Keratinocyte (primary cell): ENCODE measurements at regions not wholly inside any gene's neighbourhood (a gene's known extent, or its start where the extent isn't known, plus 50 kb on each side); places are given as distances from the start of the nearest gene placed in this dataset.

Experiments
- DNase-seq: peaks from one replicate; pipeline ENCODE4 v3.0.0-alpha.2; 2011; ENCODE audit warnings: low read depth, missing footprints, low spot score
- FAIRE-seq: peaks from 2 replicates; lab custom pipeline; 2011; peaks lifted over from hg19 to GRCh38; lab: Jason Lieb, UNC
- H2AFZ ChIP-seq: 2 replicates; pipeline ENCODE4 v1.6.0; 2012; ENCODE audit warnings: low read length, control low read depth, inconsistent platforms; ENCODE audit not compliant: control insufficient read depth
- H3K27ac ChIP-seq: 2 replicates; pipeline ENCODE4 v1.5.1; 2011; ENCODE audit warnings: low read length; ENCODE audit not compliant: control insufficient read depth, insufficient read depth
- H3K27me3 ChIP-seq: 3 replicates; pipeline ENCODE4 v1.6.0; 2011; ENCODE audit warnings: low read length; ENCODE audit not compliant: control insufficient read depth, insufficient read depth; ENCODE audit errors: extremely low read depth
- H3K36me3 ChIP-seq, 2 experiments: 2 replicates in 1 of 2; 3 replicates in 1 of 2; pipeline ENCODE4 v1.5.1; 2011; ENCODE audit warnings: low read length in 2 of 2, mild to moderate bottlenecking in 1 of 2; ENCODE audit not compliant: control insufficient read depth in 2 of 2, insufficient read depth in 2 of 2; ENCODE audit errors: extremely low read depth in 1 of 2
- H3K4me1 ChIP-seq: 3 replicates; pipeline ENCODE4 v1.5.1; 2011; ENCODE audit warnings: low read length; ENCODE audit not compliant: control insufficient read depth, insufficient read depth; ENCODE audit errors: extremely low read depth
- H3K4me2 ChIP-seq: 3 replicates; pipeline ENCODE4 v1.6.0; 2011; ENCODE audit warnings: low read depth, low read length; ENCODE audit not compliant: control insufficient read depth, insufficient read depth; ENCODE audit errors: extremely low read depth
- H3K4me3 ChIP-seq, 3 experiments: fragments of 200-600 bp in 1 of 3; sonication (generic) in 1 of 3; 2 replicates in 2 of 3; 3 replicates in 1 of 3; pipeline ENCODE4 v1.5.1; 2011 to 2016; ENCODE audit warnings: low read length in 3 of 3, mild to moderate bottlenecking in 3 of 3, control low read depth in 2 of 3, inconsistent platforms in 1 of 3, low read depth in 1 of 3, mixed read lengths in 1 of 3, mixed run types in 1 of 3, moderate library complexity in 1 of 3; ENCODE audit not compliant: control insufficient read depth in 2 of 3, insufficient read depth in 2 of 3; ENCODE audit errors: extremely low read depth in 1 of 3
- H3K79me2 ChIP-seq: 2 replicates; pipeline ENCODE4 v1.6.0; 2012; ENCODE audit warnings: low read length; ENCODE audit not compliant: control insufficient read depth, insufficient read depth
- H3K9ac ChIP-seq: 3 replicates; pipeline ENCODE4 v1.6.0; 2011; ENCODE audit warnings: low read length; ENCODE audit not compliant: control insufficient read depth, insufficient read depth; ENCODE audit errors: extremely low read depth
- H3K9me1 ChIP-seq: 3 replicates; pipeline ENCODE4 v1.6.0; 2011; ENCODE audit warnings: low read length; ENCODE audit not compliant: control insufficient read depth, insufficient read depth; ENCODE audit errors: extremely low read depth
- H3K9me3 ChIP-seq: 2 replicates; pipeline ENCODE4 v1.5.1; 2012; ENCODE audit warnings: low read depth, low read length; ENCODE audit not compliant: control insufficient read depth
- H4K20me1 ChIP-seq: 3 replicates; pipeline ENCODE4 v1.6.0; 2011; ENCODE audit warnings: low read length; ENCODE audit not compliant: control insufficient read depth, insufficient read depth; ENCODE audit errors: extremely low read depth
- CTCF ChIP-seq, 3 experiments: IDR thresholded peaks in 1 of 3; conservative IDR thresholded peaks in 1 of 3; optimal IDR thresholded peaks in 1 of 3; 2 replicates in 2 of 3; 3 replicates in 1 of 3; pipeline versions ENCODE3 to v1.5.1; 2011; ENCODE audit warnings: low read length in 3 of 3, mild to moderate bottlenecking in 3 of 3, moderate library complexity in 2 of 3, control low read depth in 1 of 3, inconsistent platforms in 1 of 3; ENCODE audit not compliant: insufficient read depth in 2 of 3; ENCODE audit errors: extremely low read depth in 1 of 3
- EZH2 ChIP-seq: IDR thresholded peaks from one replicate; pipeline ENCODE4 v1.6.1; 2012; ENCODE audit warnings: inconsistent platforms, mild to moderate bottlenecking, low read length, moderate library complexity
- dilution Hi-C: fragments of 300-500 bp; cut with MboI; formaldehyde crosslinking; loops from one replicate; pipeline ENCODE4 v1.7.0; 2020; ENCODE audit warnings: low sequenced_read_pairs; ENCODE audit not compliant: extremely low pct_ligation_motif_present

GRCh38 chr2:144170179-144170578, 349.7 kb downstream of the ZEB2 start:
- H3K27me3 ChIP-seq: no peaks in the 10 kb centered on the region
- H2AFZ ChIP-seq: no peak overlapping the region
- H3K4me1 ChIP-seq: no peaks in the 10 kb centered on the region
- no peak for DNase-seq
- no peak overlapping the region for H3K4me2 ChIP-seq
- no peaks in the 10 kb centered on the region for H3K9me3 ChIP-seq
- no peak overlapping the region for H3K27ac ChIP-seq
- no peaks in the 10 kb centered on the region for H4K20me1 ChIP-seq
- dilution Hi-C loops: no loop called here
- no peaks in the 10 kb centered on the region for H3K79me2 ChIP-seq
- H3K9me1 ChIP-seq: no peaks in the 10 kb centered on the region
- FAIRE-seq: no peak
- no peaks in the 10 kb centered on the region for H3K36me3 ChIP-seq
- H3K4me3 ChIP-seq: no peak overlapping the region
- H3K9ac ChIP-seq: no peak overlapping the region
- no peak for TF ChIP-seq CTCF (optimal IDR thresholded peaks at IDR 0.05 in 1 of 3, IDR thresholded peaks at IDR 0.05 in 1 of 3, conservative IDR thresholded peaks at IDR 0.05 in 1 of 3; ENCODE audit: extremely low read depth in 1 of 3, insufficient read depth in 2 of 3, low read length in 3 of 3)
- TF ChIP-seq EZH2: no peak

- Histone ChIP-seq H3K36me3 (no peaks in the 10 kb centered on the region), H3K9ac (no peak overlapping the region), H2AFZ (no peak overlapping the region), H3K9me3 (no peaks in the 10 kb centered on the region), H3K79me2 (no peaks in the 10 kb centered on the region), H3K4me3 (no peak overlapping the region), H3K27ac (no peak overlapping the region), H3K9me1 (no peaks in the 10 kb centered on the region), H4K20me1 (no peaks in the 10 kb centered on the region), H3K4me1 (no peaks in the 10 kb centered on the region), H3K27me3 (no peaks in the 10 kb centered on the region), H3K4me2 (no peak overlapping the region)
- dilution Hi-C loops: no loop called here
- FAIRE-seq (no peak), DNase-seq (no peak)
- TF ChIP-seq EZH2: no peak
- no peak for TF ChIP-seq CTCF (optimal IDR thresholded peaks at IDR 0.05 in 1 of 3, IDR thresholded peaks at IDR 0.05 in 1 of 3, conservative IDR thresholded peaks at IDR 0.05 in 1 of 3; ENCODE audit: extremely low read depth in 1 of 3, insufficient read depth in 2 of 3, low read length in 3 of 3)
Measured at GRCh38 chr2:144166743-144167142, 353.2 kb downstream of the ZEB2 start.
